DND-41 (cell line): ENCODE measurements at regions not wholly inside any gene's neighbourhood (a gene's known extent, or its start where the extent isn't known, plus 50 kb on each side); places are given as distances from the start of the nearest gene placed in this dataset.

Experiments
- ATAC-seq: fragments of 200-7000 bp; cut with Tn5 transposase; 3 replicates; pipeline ENCODE4 v1.9.1; 2021; ENCODE audit warnings: low read depth; ENCODE audit not compliant: insufficient read depth
- DNase-seq: peaks from one replicate; pipeline ENCODE4 v3.0.0-alpha.2; 2020
- H2AFZ ChIP-seq: 2 replicates; pipeline ENCODE4 v1.6.0; 2012; ENCODE audit warnings: low read depth, low read length
- H3K27ac ChIP-seq: 2 replicates; pipeline ENCODE4 v1.5.1; 2012; ENCODE audit warnings: low read length, inconsistent platforms
- H3K27me3 ChIP-seq: fragments of 200-600 bp; sonication (generic); 2 replicates; pipeline ENCODE4 v1.6.0; 2012; ENCODE audit warnings: low read length, mild to moderate bottlenecking, inconsistent platforms; ENCODE audit not compliant: insufficient read depth, poor library complexity
- H3K36me3 ChIP-seq: 2 replicates; pipeline ENCODE4 v1.5.1; 2012; ENCODE audit warnings: low read length, inconsistent platforms; ENCODE audit not compliant: insufficient read depth
- H3K4me1 ChIP-seq: 2 replicates; pipeline ENCODE4 v1.5.1; 2012; ENCODE audit warnings: mild to moderate bottlenecking, low read length; ENCODE audit not compliant: insufficient read depth
- H3K4me2 ChIP-seq: 2 replicates; pipeline ENCODE4 v1.6.0; 2012; ENCODE audit warnings: mild to moderate bottlenecking, moderate library complexity, low read length, inconsistent platforms; ENCODE audit not compliant: insufficient read depth
- H3K4me3 ChIP-seq, 2 experiments: fragments of 200-600 bp in 1 of 2; shearing (Covaris generic) in 1 of 2; 2 replicates each; pipeline ENCODE4 v1.5.1; 2012 to 2016; ENCODE audit warnings: inconsistent platforms in 2 of 2, low read length in 2 of 2, mild to moderate bottlenecking in 2 of 2, low read depth in 1 of 2, moderate library complexity in 1 of 2
- H3K79me2 ChIP-seq: 2 replicates; pipeline ENCODE4 v1.6.0; 2012; ENCODE audit warnings: low read length, inconsistent platforms; ENCODE audit not compliant: insufficient read depth
- H3K9ac ChIP-seq: 2 replicates; pipeline ENCODE4 v1.6.0; 2012; ENCODE audit warnings: low read depth, mild to moderate bottlenecking, inconsistent platforms, low read length, moderate library complexity
- H3K9me3 ChIP-seq: 2 replicates; pipeline ENCODE4 v1.5.1; 2012; ENCODE audit warnings: low read length, moderate library complexity, mild to moderate bottlenecking, inconsistent platforms; ENCODE audit not compliant: insufficient read depth, severe bottlenecking
- H4K20me1 ChIP-seq: 2 replicates; pipeline ENCODE4 v1.6.0; 2012; ENCODE audit warnings: low read length; ENCODE audit not compliant: insufficient read depth
- EZH2 ChIP-seq: IDR thresholded peaks from 3 replicates; pipeline ENCODE4 v1.6.1; 2012; ENCODE audit warnings: borderline replicate concordance, low read depth, mild to moderate bottlenecking, moderate library complexity, low read length, inconsistent platforms; ENCODE audit not compliant: severe bottlenecking
- TF ChIP-seq, protein P1 (sequence below): IDR thresholded peaks from 2 replicates; pipeline ENCODE4 v1.5.1; 2012; ENCODE audit warnings: borderline replicate concordance, low read length, moderate library complexity, mild to moderate bottlenecking; ENCODE audit not compliant: poor library complexity, severe bottlenecking; ENCODE audit errors: extremely low read depth

DNA sequence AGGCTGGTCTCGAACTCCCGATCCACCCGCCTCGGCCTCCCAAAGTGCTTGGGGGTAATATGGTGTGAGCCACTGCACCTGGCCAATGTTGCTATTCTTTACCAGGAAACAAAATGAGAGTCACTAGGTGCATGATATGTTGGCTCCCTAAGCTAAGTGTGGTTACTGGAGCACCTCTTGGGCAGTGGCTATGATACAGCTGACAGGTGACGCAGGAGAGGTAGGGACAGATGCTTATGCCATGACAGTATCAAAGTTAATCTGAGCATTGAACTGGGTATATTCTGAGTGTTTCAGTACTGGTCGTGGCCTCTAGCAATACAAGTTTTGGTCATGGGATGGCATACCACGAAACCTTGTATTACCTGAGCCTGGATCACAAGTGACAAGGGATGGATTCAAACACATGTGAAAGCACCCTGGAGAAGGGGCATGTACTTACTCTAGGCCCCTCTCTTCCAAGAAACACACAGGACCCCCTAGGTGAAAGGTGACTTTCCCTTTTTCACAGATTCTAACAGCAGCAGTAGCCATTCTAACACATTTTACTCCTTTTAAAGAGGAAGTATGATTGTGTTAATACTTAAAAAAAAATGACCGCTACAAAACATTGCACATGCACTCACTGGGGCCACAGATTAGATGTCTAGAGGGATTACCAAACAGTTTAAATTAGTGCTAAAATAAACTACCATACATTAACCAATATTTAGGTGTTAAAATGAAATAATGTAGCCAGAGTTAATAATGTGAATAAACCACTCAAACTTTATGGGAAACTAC is 467.3 kb downstream of the SHQ1 start:
- Histone ChIP-seq H2AFZ (no peak overlapping the region), H3K27ac (no peak overlapping the region), H3K4me3 (no peak overlapping the region), H3K79me2 (peaks cover 63% of the 10 kb centered on the region), H3K4me2 (no peak overlapping the region), H3K4me1 (no peaks in the 10 kb centered on the region), H3K27me3 (no peaks in the 10 kb centered on the region), H4K20me1 (peaks cover 62% of the 10 kb centered on the region), H3K9ac (no peak overlapping the region), H3K36me3 (peaks cover 22% of the 10 kb centered on the region), H3K9me3 (no peaks in the 10 kb centered on the region)
- ATAC-seq (no peak), DNase-seq (no peak)
- TF ChIP-seq EZH2 = no peak
- TF ChIP-seq, protein P1, sequence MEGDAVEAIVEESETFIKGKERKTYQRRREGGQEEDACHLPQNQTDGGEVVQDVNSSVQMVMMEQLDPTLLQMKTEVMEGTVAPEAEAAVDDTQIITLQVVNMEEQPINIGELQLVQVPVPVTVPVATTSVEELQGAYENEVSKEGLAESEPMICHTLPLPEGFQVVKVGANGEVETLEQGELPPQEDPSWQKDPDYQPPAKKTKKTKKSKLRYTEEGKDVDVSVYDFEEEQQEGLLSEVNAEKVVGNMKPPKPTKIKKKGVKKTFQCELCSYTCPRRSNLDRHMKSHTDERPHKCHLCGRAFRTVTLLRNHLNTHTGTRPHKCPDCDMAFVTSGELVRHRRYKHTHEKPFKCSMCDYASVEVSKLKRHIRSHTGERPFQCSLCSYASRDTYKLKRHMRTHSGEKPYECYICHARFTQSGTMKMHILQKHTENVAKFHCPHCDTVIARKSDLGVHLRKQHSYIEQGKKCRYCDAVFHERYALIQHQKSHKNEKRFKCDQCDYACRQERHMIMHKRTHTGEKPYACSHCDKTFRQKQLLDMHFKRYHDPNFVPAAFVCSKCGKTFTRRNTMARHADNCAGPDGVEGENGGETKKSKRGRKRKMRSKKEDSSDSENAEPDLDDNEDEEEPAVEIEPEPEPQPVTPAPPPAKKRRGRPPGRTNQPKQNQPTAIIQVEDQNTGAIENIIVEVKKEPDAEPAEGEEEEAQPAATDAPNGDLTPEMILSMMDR = no peak

DNA sequence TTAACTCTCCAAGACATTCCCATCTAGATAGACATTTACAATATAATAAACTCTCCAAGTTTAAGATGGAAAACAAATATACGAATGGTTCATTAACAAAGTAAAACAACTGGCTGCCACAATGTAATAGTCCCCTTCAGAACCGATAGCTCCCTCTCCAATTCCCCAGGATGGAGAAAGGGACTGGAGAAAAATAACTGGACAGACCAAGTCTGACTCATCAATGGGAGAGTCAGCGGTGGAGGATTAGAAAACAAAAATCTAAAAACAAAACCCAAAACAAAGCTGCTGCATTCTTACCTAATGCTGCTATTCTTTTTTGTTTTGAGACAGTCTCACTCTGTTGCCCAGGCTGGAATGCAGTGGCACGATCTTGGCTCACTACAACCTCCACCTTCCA is 468.1 kb downstream of the SHQ1 start:
- H3K27ac ChIP-seq = no peak overlapping the region
- H3K4me2 ChIP-seq = no peak overlapping the region
- DNase-seq (no peak), ATAC-seq (no peak)
- H3K9me3 ChIP-seq = no peaks in the 10 kb centered on the region
- H3K9ac ChIP-seq = no peak overlapping the region
- peaks cover 57% of the 10 kb centered on the region for H4K20me1 ChIP-seq
- H3K4me3 ChIP-seq = no peak overlapping the region
- H2AFZ ChIP-seq = no peak overlapping the region
- no peaks in the 10 kb centered on the region for H3K27me3 ChIP-seq
- no peaks in the 10 kb centered on the region for H3K4me1 ChIP-seq
- H3K79me2 ChIP-seq = peaks cover 57% of the 10 kb centered on the region
- TF ChIP-seq, protein P1 = no peak
- no peak for TF ChIP-seq EZH2
- H3K36me3 ChIP-seq = peaks cover 26% of the 10 kb centered on the region

DNA sequence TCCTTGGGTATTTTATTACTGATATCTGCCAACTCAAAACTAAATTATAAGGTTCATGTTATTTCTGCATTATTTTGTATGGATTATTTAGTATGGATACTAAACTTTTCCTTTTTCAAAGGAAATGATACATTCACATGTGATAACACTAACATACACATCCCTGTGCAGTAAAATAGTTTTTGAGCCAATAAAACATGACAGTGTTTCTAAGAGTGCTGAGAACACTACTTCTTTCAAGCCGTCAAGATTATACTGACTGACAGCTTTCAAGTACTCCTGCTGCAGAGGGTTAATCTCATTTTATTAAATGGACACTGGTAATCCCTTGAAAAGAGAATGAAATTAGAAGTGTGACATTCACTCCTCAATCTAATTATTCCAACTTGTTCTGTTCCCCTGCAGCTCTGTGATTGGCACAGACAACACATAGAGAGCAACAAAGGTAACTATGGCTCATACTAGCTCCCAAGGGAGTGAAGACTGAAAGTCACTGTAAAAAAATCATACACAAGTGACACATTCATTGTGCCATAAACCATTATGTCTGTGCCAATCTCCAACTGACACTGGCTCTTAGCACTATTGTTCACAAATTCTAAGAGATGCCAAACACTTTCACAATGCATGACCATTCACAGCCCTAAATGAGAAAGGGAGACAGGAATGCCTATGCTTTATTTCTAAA is 468.6 kb downstream of the SHQ1 start:
- no peaks in the 10 kb centered on the region for H3K4me1 ChIP-seq
- no peaks in the 10 kb centered on the region for H3K27me3 ChIP-seq
- peaks cover 26% of the 10 kb centered on the region for H3K36me3 ChIP-seq
- H3K9ac ChIP-seq = no peak overlapping the region
- no peak overlapping the region for H3K4me2 ChIP-seq
- no peak overlapping the region for H3K27ac ChIP-seq
- DNase-seq = no peak
- no peak overlapping the region for H2AFZ ChIP-seq
- no peaks in the 10 kb centered on the region for H3K9me3 ChIP-seq
- TF ChIP-seq, protein P1 = no peak
- no peak for TF ChIP-seq EZH2
- ATAC-seq = no peak
- H4K20me1 ChIP-seq = peaks cover 51% of the 10 kb centered on the region
- H3K79me2 ChIP-seq = peaks cover 51% of the 10 kb centered on the region
- no peak overlapping the region for H3K4me3 ChIP-seq
